Stomach (tissue), 4 donors: ENCODE measurements at regions not wholly inside any gene's neighbourhood (a gene's known extent, or its start where the extent isn't known, plus 50 kb on each side); places are given as distances from the start of the nearest gene placed in this dataset.

ENCODE experiments used
- CTCF ChIP-seq, 7 experiments: fragments of 450-650 bp in 4 of 7; fragments of 200-600 bp in 3 of 7; sonication (generic) in 3 of 7; IDR thresholded peaks; one replicate each; pipeline ENCODE4 v1.5.1; 2016 to 2019; ENCODE audit warnings: antibody characterized with exemption in 7 of 7, control low read depth in 2 of 7, mild to moderate bottlenecking in 1 of 7
- EP300 ChIP-seq: sonication (generic); formaldehyde crosslinking; IDR thresholded peaks from one replicate; pipeline ENCODE4 v1.6.1; 2017; ENCODE audit warnings: antibody characterized with exemption
- POLR2A ChIP-seq, 4 donors: fragments of 450-650 bp; IDR thresholded peaks; one replicate each; pipeline ENCODE4 v1.6.1; 2016; ENCODE audit warnings: antibody characterized with exemption in 4 of 4, control low read depth in 2 of 4, mild to moderate bottlenecking in 1 of 4, moderate library complexity in 1 of 4

GRCh38 chr1:212211371-212211770 is 73.8 kb upstream of the PPP2R5A start:
- no peak for TF ChIP-seq CTCF (IDR thresholded peaks at IDR 0.05)
- no peak for TF ChIP-seq POLR2A (IDR thresholded peaks at IDR 0.05)
- no peak for TF ChIP-seq EP300
